ENCODE measurements at regions not wholly inside any gene's neighbourhood (a gene's known extent, or its start where the extent isn't known, plus 50 kb on each side); places are given as distances from the start of the nearest gene placed in this dataset.

- no peak for TF ChIP-seq POLR2A (IDR thresholded peaks at IDR 0.05)
- no peaks in the 10 kb centered on the region for H3K36me3 ChIP-seq
- no peak for DNase-seq (ENCODE audit: extremely low spot score in 2 of 2)
- H3K4me1 ChIP-seq, result no peaks in the 10 kb centered on the region
- H3K4me3 ChIP-seq, result no peak overlapping the region
- no peaks in the 10 kb centered on the region for H3K27me3 ChIP-seq
- no peak overlapping the region for H3K27ac ChIP-seq
- intact Hi-C loops (cut with DNase I), result no loop called here
- no peaks in the 10 kb centered on the region for H3K9me3 ChIP-seq
Observed at GRCh38 chr7:21020667-21021066, 234.0 kb upstream of the SP8 start.

GRCh38 chr7:21023841-21024484 lies 237.3 kb upstream of the SP8 start:
- no peak for DNase-seq (ENCODE audit: extremely low spot score in 2 of 2)
- Histone ChIP-seq H3K4me1 (no peaks in the 10 kb centered on the region), H3K27ac (no peak overlapping the region), H3K27me3 (no peaks in the 10 kb centered on the region), H3K9me3 (no peaks in the 10 kb centered on the region), H3K4me3 (no peak overlapping the region), H3K36me3 (no peaks in the 10 kb centered on the region)
- intact Hi-C loops (cut with DNase I), result no loop called here
- TF ChIP-seq CTCF (IDR thresholded peaks at IDR 0.05) (no peak), POLR2AphosphoS5 (IDR thresholded peaks at IDR 0.05; ENCODE audit: insufficient read depth in 1 of 2, low read depth in 1 of 2) (no peak), POLR2A (IDR thresholded peaks at IDR 0.05) (no peak)

GRCh38 chr7:21024485-21024867 lies 237.8 kb upstream of the SP8 start:
- H3K27me3 ChIP-seq, result no peaks in the 10 kb centered on the region
- intact Hi-C loops (cut with DNase I), result no loop called here
- H3K4me1 ChIP-seq, result no peaks in the 10 kb centered on the region
- no peak overlapping the region for H3K4me3 ChIP-seq
- DNase-seq (ENCODE audit: extremely low spot score in 2 of 2), result no peak
- no peaks in the 10 kb centered on the region for H3K36me3 ChIP-seq
- TF ChIP-seq POLR2AphosphoS5 (IDR thresholded peaks at IDR 0.05; ENCODE audit: insufficient read depth in 1 of 2, low read depth in 1 of 2) (no peak), CTCF (IDR thresholded peaks at IDR 0.05) (no peak), POLR2A (IDR thresholded peaks at IDR 0.05) (no peak)
- no peaks in the 10 kb centered on the region for H3K9me3 ChIP-seq
- H3K27ac ChIP-seq, result no peak overlapping the region

- TF ChIP-seq POLR2A (IDR thresholded peaks at IDR 0.05) (no peak), CTCF (IDR thresholded peaks at IDR 0.05) (no peak), POLR2AphosphoS5 (IDR thresholded peaks at IDR 0.05; ENCODE audit: insufficient read depth in 1 of 2, low read depth in 1 of 2) (no peak)
- Histone ChIP-seq H3K4me3 (no peak overlapping the region), H3K4me1 (no peaks in the 10 kb centered on the region), H3K9me3 (no peaks in the 10 kb centered on the region), H3K36me3 (no peaks in the 10 kb centered on the region), H3K27me3 (no peaks in the 10 kb centered on the region), H3K27ac (no peak overlapping the region)
- intact Hi-C loops (cut with DNase I), result no loop called here
- DNase-seq (ENCODE audit: extremely low spot score in 2 of 2), result no peak
Observed at GRCh38 chr7:21028186-21028585, 241.5 kb upstream of the SP8 start.

- H3K27me3 ChIP-seq, result no peaks in the 10 kb centered on the region
- no peak overlapping the region for H3K27ac ChIP-seq
- no peaks in the 10 kb centered on the region for H3K9me3 ChIP-seq
- H3K36me3 ChIP-seq, result no peaks in the 10 kb centered on the region
- H3K4me3 ChIP-seq, result no peak overlapping the region
- no peaks in the 10 kb centered on the region for H3K4me1 ChIP-seq
- intact Hi-C loops (cut with DNase I), result no loop called here
- DNase-seq (ENCODE audit: extremely low spot score in 2 of 2), result no peak
- TF ChIP-seq POLR2A (IDR thresholded peaks at IDR 0.05) (no peak), POLR2AphosphoS5 (IDR thresholded peaks at IDR 0.05; ENCODE audit: insufficient read depth in 1 of 2, low read depth in 1 of 2) (no peak), CTCF (IDR thresholded peaks at IDR 0.05) (no peak)
Observed at GRCh38 chr7:21028599-21028998, 241.9 kb upstream of the SP8 start.
